ENCODE measurements at regions not wholly inside any gene's neighbourhood (a gene's known extent, or its start where the extent isn't known, plus 50 kb on each side); places are given as distances from the start of the nearest gene placed in this dataset.

DNA sequence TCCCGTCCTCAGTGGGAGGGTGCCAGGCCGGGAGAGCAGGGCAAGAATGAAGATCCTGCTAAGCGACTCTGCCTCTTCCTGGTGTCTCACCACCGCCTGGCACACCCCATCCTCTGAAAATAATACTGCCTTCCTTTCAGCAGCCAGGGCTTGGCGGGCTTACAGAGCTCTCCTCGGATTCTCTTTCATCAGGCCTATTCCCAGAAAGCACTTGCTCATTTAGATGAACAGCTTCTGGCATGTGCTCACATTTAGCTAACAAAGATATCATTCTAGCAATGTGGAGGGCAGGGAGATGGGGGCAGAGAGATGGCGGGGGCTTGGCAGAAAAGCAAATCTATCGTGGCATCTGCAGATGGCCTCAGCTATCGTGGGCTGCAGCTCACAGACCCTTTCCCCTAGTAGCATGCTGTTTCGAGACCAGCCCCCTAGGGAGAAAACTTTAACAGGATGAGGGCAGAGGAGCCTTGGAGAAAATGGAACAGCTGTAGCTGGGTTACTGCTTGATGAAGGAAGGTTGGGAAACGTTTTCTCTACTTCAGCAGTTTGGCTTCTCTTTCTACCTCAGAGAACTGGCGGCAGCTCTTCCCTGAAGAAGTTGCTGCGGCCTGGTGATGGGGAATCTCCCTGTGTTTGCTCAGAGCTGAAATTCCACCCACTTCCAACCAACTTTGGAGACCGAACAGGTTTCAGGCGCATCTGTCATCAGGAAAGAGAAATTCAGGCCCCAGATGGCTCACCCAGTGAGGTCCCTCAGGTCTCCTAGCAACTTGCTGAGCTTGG lies 102.1 kb downstream of the TMEM174 start:
- H3K4me1 ChIP-seq (ENCODE audit: control insufficient read depth, low read length) = no peaks in the 10 kb centered on the region
- no peaks in the 10 kb centered on the region for H3K9me2 ChIP-seq (replicated peaks; ENCODE audit: control insufficient read depth, low read length)
- H3K9me3 ChIP-seq (ENCODE audit: control insufficient read depth, insufficient read depth, low read length) = no peaks in the 10 kb centered on the region
- no peaks in the 10 kb centered on the region for H3K79me2 ChIP-seq (ENCODE audit: control insufficient read depth, low read length)
- H3K4me3 ChIP-seq (ENCODE audit: low read length) = no peak overlapping the region
- H3K27ac ChIP-seq (ENCODE audit: low read depth, low read length) = no peak overlapping the region
- H3K4me2 ChIP-seq (ENCODE audit: low read length) = no peak overlapping the region
- H3K27me3 ChIP-seq (ENCODE audit: control insufficient read depth, low read length) = peaks cover 20% of the 10 kb centered on the region
- TF ChIP-seq EZH2phosphoT487 (IDR thresholded peaks at IDR 0.05; ENCODE audit: borderline replicate concordance, low read length) = no peak
- TF ChIP-seq, protein P1, sequence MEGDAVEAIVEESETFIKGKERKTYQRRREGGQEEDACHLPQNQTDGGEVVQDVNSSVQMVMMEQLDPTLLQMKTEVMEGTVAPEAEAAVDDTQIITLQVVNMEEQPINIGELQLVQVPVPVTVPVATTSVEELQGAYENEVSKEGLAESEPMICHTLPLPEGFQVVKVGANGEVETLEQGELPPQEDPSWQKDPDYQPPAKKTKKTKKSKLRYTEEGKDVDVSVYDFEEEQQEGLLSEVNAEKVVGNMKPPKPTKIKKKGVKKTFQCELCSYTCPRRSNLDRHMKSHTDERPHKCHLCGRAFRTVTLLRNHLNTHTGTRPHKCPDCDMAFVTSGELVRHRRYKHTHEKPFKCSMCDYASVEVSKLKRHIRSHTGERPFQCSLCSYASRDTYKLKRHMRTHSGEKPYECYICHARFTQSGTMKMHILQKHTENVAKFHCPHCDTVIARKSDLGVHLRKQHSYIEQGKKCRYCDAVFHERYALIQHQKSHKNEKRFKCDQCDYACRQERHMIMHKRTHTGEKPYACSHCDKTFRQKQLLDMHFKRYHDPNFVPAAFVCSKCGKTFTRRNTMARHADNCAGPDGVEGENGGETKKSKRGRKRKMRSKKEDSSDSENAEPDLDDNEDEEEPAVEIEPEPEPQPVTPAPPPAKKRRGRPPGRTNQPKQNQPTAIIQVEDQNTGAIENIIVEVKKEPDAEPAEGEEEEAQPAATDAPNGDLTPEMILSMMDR (IDR thresholded peaks at IDR 0.05; ENCODE audit: low read depth, low read length, poor library complexity, severe bottlenecking) = no peak
- no peaks in the 10 kb centered on the region for H3K36me3 ChIP-seq (ENCODE audit: control insufficient read depth, low read length)
- H3F3A ChIP-seq (ENCODE audit: control insufficient read depth, insufficient read depth) = no peaks in the 10 kb centered on the region
- H4K20me1 ChIP-seq (ENCODE audit: control insufficient read depth, insufficient read depth, low read depth, low read length) = no peaks in the 10 kb centered on the region

DNA sequence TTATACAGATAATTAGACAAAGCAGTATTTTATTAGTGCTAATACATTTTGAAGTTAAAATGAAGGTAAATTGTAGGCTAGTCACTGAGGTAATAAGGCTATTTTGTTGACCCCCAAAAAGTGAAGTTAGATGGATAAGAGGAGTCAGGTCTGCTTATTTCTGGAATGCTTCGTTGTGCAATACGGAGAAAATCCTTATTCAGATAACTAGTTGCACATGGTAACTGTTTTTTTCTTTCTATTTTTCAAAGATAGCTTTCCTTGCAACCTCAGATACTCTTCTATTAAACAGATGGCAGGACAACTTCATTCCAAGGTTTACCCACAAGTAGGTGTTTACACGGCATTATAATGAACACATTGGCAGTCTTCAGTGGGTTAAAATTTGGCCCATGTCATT lies 101.1 kb downstream of the TMEM174 start:
- Histone ChIP-seq H3K4me2 (ENCODE audit: low read length) (no peak overlapping the region), H3K4me1 (ENCODE audit: control insufficient read depth, low read length) (0 out of 2 replicates have a peak, but pooled peaks cover under 1% of the 10 kb centered on the region), H3K9me2 (replicated peaks; ENCODE audit: control insufficient read depth, low read length) (no peaks in the 10 kb centered on the region), H4K20me1 (ENCODE audit: control insufficient read depth, insufficient read depth, low read depth, low read length) (no peaks in the 10 kb centered on the region), H3F3A (ENCODE audit: control insufficient read depth, insufficient read depth) (no peaks in the 10 kb centered on the region), H3K27me3 (ENCODE audit: control insufficient read depth, low read length) (peaks cover 19% of the 10 kb centered on the region), H3K4me3 (ENCODE audit: low read length) (no peak overlapping the region), H3K36me3 (ENCODE audit: control insufficient read depth, low read length) (no peaks in the 10 kb centered on the region), H3K79me2 (ENCODE audit: control insufficient read depth, low read length) (no peaks in the 10 kb centered on the region), H3K9me3 (ENCODE audit: control insufficient read depth, insufficient read depth, low read length) (no peaks in the 10 kb centered on the region), H3K27ac (ENCODE audit: low read depth, low read length) (no peak overlapping the region)
- no peak for TF ChIP-seq EZH2phosphoT487 (IDR thresholded peaks at IDR 0.05; ENCODE audit: borderline replicate concordance, low read length)
- TF ChIP-seq, protein P1 (IDR thresholded peaks at IDR 0.05; ENCODE audit: low read depth, low read length, poor library complexity, severe bottlenecking) = no peak

DNA sequence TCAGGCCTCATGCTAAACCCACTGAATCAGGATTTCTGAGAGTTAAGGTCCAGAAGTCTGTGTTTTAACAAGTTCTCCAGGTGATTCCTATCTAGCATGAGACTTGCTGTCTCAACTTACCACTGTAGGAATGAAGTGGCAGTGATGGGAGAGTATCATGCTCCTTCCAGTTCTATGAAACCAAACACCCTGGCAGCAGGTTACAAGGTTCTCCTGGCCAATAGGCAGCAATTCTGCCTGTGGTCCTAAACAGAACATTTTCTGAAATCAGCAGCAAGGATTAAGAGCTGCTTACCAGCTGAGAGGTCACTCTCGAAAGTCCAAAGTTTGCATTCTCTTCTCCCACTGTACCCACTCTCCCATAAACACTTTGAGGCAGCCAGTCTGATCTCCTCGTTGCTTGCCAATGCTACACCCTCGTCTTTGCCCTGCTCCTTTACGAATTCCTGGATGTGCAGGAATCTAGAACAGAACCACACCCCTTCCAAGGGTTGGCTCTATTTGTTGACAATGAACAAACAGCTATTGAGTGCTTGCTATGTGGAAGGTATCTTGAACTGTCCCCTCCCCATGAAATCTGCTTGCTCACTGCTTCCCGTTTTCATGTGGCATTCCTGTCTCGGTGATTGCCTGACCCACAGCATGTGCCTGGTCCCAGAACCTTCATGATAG lies 100.5 kb downstream of the TMEM174 start:
- H4K20me1 ChIP-seq (ENCODE audit: control insufficient read depth, insufficient read depth, low read depth, low read length) = no peaks in the 10 kb centered on the region
- no peaks in the 10 kb centered on the region for H3K36me3 ChIP-seq (ENCODE audit: control insufficient read depth, low read length)
- no peaks in the 10 kb centered on the region for H3K79me2 ChIP-seq (ENCODE audit: control insufficient read depth, low read length)
- TF ChIP-seq, protein P1 (IDR thresholded peaks at IDR 0.05; ENCODE audit: low read depth, low read length, poor library complexity, severe bottlenecking) = no peak
- no peak for TF ChIP-seq EZH2phosphoT487 (IDR thresholded peaks at IDR 0.05; ENCODE audit: borderline replicate concordance, low read length)
- H3K9me3 ChIP-seq (ENCODE audit: control insufficient read depth, insufficient read depth, low read length) = no peaks in the 10 kb centered on the region
- no peaks in the 10 kb centered on the region for H3F3A ChIP-seq (ENCODE audit: control insufficient read depth, insufficient read depth)
- H3K4me3 ChIP-seq (ENCODE audit: low read length) = no peak overlapping the region
- H3K27me3 ChIP-seq (ENCODE audit: control insufficient read depth, low read length) = peaks cover 16% of the 10 kb centered on the region
- 0 out of 2 replicates have a peak, but pooled peaks cover 3% of the 10 kb centered on the region for H3K4me1 ChIP-seq (ENCODE audit: control insufficient read depth, low read length)
- no peak overlapping the region for H3K27ac ChIP-seq (ENCODE audit: low read depth, low read length)
- no peaks in the 10 kb centered on the region for H3K9me2 ChIP-seq (replicated peaks; ENCODE audit: control insufficient read depth, low read length)
- no peak overlapping the region for H3K4me2 ChIP-seq (ENCODE audit: low read length)
